ENCODE measurements at regions not wholly inside any gene's neighbourhood (a gene's known extent, or its start where the extent isn't known, plus 50 kb on each side); places are given as distances from the start of the nearest gene placed in this dataset.

- H3K9me3 ChIP-seq (replicated peaks), result no peaks in the 10 kb centered on the region
- H3K27ac ChIP-seq, result no peak overlapping the region
- H3K27me3 ChIP-seq, result no peaks in the 10 kb centered on the region
- no peaks in the 10 kb centered on the region for H3K36me3 ChIP-seq
- DNase-seq, result no peak
- H3K4me1 ChIP-seq, result peaks cover 16% of the 10 kb centered on the region
- no peak overlapping the region for H3K4me3 ChIP-seq
Observed at GRCh38 chr10:10513067-10513466, 504.6 kb upstream of the CELF2 start.

GRCh38 chr10:10513898-10514297 is 503.8 kb upstream of the CELF2 start:
- no peak overlapping the region for H3K4me3 ChIP-seq
- no peaks in the 10 kb centered on the region for H3K27me3 ChIP-seq
- no peaks in the 10 kb centered on the region for H3K9me3 ChIP-seq (replicated peaks)
- H3K36me3 ChIP-seq, result no peaks in the 10 kb centered on the region
- no peak for DNase-seq
- no peak overlapping the region for H3K27ac ChIP-seq
- peaks cover 15% of the 10 kb centered on the region for H3K4me1 ChIP-seq

- no peak for DNase-seq
- no peaks in the 10 kb centered on the region for H3K9me3 ChIP-seq (replicated peaks)
- no peak overlapping the region for H3K4me3 ChIP-seq
- no peaks in the 10 kb centered on the region for H3K27me3 ChIP-seq
- H3K36me3 ChIP-seq, result no peaks in the 10 kb centered on the region
- no peak overlapping the region for H3K27ac ChIP-seq
- H3K4me1 ChIP-seq, result peaks cover 15% of the 10 kb centered on the region
Observed at GRCh38 chr10:10514797-10515196, 502.9 kb upstream of the CELF2 start.

GRCh38 chr10:10515479-10516204 is 502.0 kb upstream of the CELF2 start:
- Histone ChIP-seq H3K9me3 (replicated peaks) (no peaks in the 10 kb centered on the region), H3K36me3 (no peaks in the 10 kb centered on the region), H3K27ac (no peak overlapping the region), H3K27me3 (no peaks in the 10 kb centered on the region), H3K4me1 (peaks cover 15% of the 10 kb centered on the region), H3K4me3 (no peak overlapping the region)
- DNase-seq, result no peak

- DNase-seq, result no peak
- Histone ChIP-seq H3K27ac (no peak overlapping the region), H3K4me1 (peaks cover 15% of the 10 kb centered on the region), H3K27me3 (no peaks in the 10 kb centered on the region), H3K4me3 (no peak overlapping the region), H3K9me3 (replicated peaks) (no peaks in the 10 kb centered on the region), H3K36me3 (no peaks in the 10 kb centered on the region)
Observed at GRCh38 chr10:10516346-10517130, 501.1 kb upstream of the CELF2 start.

- H3K9me3 ChIP-seq (replicated peaks), result no peaks in the 10 kb centered on the region
- peak; percentile 55 to 71 for DNase-seq
- H3K4me1 ChIP-seq, result peaks cover 23% of the 10 kb centered on the region
Observed at GRCh38 chr10:10517866-10518265, 499.8 kb upstream of the CELF2 start.

GRCh38 chr10:10519674-10520073 is 498.0 kb upstream of the CELF2 start:
- DNase-seq, result no peak
- H3K27ac ChIP-seq, result no peak overlapping the region
- H3K4me1 ChIP-seq, result peaks cover 26% of the 10 kb centered on the region
- no peaks in the 10 kb centered on the region for H3K36me3 ChIP-seq
- no peaks in the 10 kb centered on the region for H3K27me3 ChIP-seq
- H3K9me3 ChIP-seq (replicated peaks), result no peaks in the 10 kb centered on the region
- no peak overlapping the region for H3K4me3 ChIP-seq

More at GRCh38 chr10:10517866-10518265, 499.8 kb upstream of the CELF2 start:
- Histone ChIP-seq H3K27me3 (no peaks in the 10 kb centered on the region), H3K27ac (peak overlapping the region; percentile 12; the same call in 1 of the 2 replicates), H3K4me3 (no peak overlapping the region), H3K36me3 (no peaks in the 10 kb centered on the region)

GRCh38 chr10:10520491-10521385 is 496.9 kb upstream of the CELF2 start:
- no peaks in the 10 kb centered on the region for H3K36me3 ChIP-seq
- H3K27ac ChIP-seq, result no peak overlapping the region
- no peaks in the 10 kb centered on the region for H3K9me3 ChIP-seq (replicated peaks)
- H3K27me3 ChIP-seq, result no peaks in the 10 kb centered on the region
- DNase-seq, result no peak
- H3K4me3 ChIP-seq, result no peak overlapping the region
- peaks cover 26% of the 10 kb centered on the region for H3K4me1 ChIP-seq

- H3K4me1 ChIP-seq, result peaks cover 11% of the 10 kb centered on the region
- no peaks in the 10 kb centered on the region for H3K36me3 ChIP-seq
- DNase-seq, result no peak
- H3K27ac ChIP-seq, result no peak overlapping the region
- H3K27me3 ChIP-seq, result no peaks in the 10 kb centered on the region
- no peak overlapping the region for H3K4me3 ChIP-seq
- H3K9me3 ChIP-seq (replicated peaks), result no peaks in the 10 kb centered on the region
Observed at GRCh38 chr10:10526846-10527245, 490.8 kb upstream of the CELF2 start.

GRCh38 chr10:10527861-10528562 is 489.7 kb upstream of the CELF2 start:
- Histone ChIP-seq H3K27ac (no peak overlapping the region), H3K36me3 (no peaks in the 10 kb centered on the region), H3K4me1 (peaks cover 3% of the 10 kb centered on the region), H3K9me3 (replicated peaks) (no peaks in the 10 kb centered on the region), H3K4me3 (no peak overlapping the region), H3K27me3 (no peaks in the 10 kb centered on the region)
- no peak for DNase-seq

GRCh38 chr10:10528563-10528910 is 489.1 kb upstream of the CELF2 start:
- DNase-seq, result no peak
- Histone ChIP-seq H3K9me3 (replicated peaks) (no peaks in the 10 kb centered on the region), H3K4me1 (peaks cover 7% of the 10 kb centered on the region), H3K27ac (no peak overlapping the region), H3K36me3 (no peaks in the 10 kb centered on the region), H3K4me3 (no peak overlapping the region), H3K27me3 (no peaks in the 10 kb centered on the region)

GRCh38 chr10:10530313-10530712 is 487.4 kb upstream of the CELF2 start:
- DNase-seq, result no peak
- Histone ChIP-seq H3K9me3 (replicated peaks) (no peaks in the 10 kb centered on the region), H3K27ac (no peak overlapping the region), H3K36me3 (no peaks in the 10 kb centered on the region), H3K4me3 (no peak overlapping the region), H3K4me1 (peaks cover 14% of the 10 kb centered on the region), H3K27me3 (no peaks in the 10 kb centered on the region)

- no peak overlapping the region for H3K27ac ChIP-seq
- H3K36me3 ChIP-seq, result no peaks in the 10 kb centered on the region
- peaks cover 14% of the 10 kb centered on the region for H3K4me1 ChIP-seq
- no peaks in the 10 kb centered on the region for H3K27me3 ChIP-seq
- H3K9me3 ChIP-seq (replicated peaks), result no peaks in the 10 kb centered on the region
- no peak for DNase-seq
- no peak overlapping the region for H3K4me3 ChIP-seq
Observed at GRCh38 chr10:10532236-10532635, 485.4 kb upstream of the CELF2 start.

- Histone ChIP-seq H3K4me3 (no peak overlapping the region), H3K27ac (peak overlapping the region; percentile 72; the same call in 1 of the 2 replicates), H3K4me1 (peaks cover 14% of the 10 kb centered on the region), H3K9me3 (replicated peaks) (no peaks in the 10 kb centered on the region), H3K36me3 (no peaks in the 10 kb centered on the region), H3K27me3 (no peaks in the 10 kb centered on the region)
- no peak for DNase-seq
Observed at GRCh38 chr10:10532826-10533225, 484.8 kb upstream of the CELF2 start.

Measured in SJCRH30 (cell line).